Prostate gland (tissue), 2 donors: ENCODE measurements at regions not wholly inside any gene's neighbourhood (a gene's known extent, or its start where the extent isn't known, plus 50 kb on each side); places are given as distances from the start of the nearest gene placed in this dataset.

Experiments
- POLR2AphosphoS5 ChIP-seq: sonication (generic); formaldehyde crosslinking; IDR thresholded peaks from one replicate; pipeline ENCODE4 v1.6.1; 2017; ENCODE audit warnings: antibody characterized with exemption
- TF ChIP-seq, protein P1 (sequence below), 4 experiments: fragments of 200-600 bp in 2 of 4; fragments of 450-650 bp in 2 of 4; sonication (generic) in 2 of 4; IDR thresholded peaks; 1 replicate in 3 of 4; 2 replicates in 1 of 4; pipeline ENCODE4 v1.5.1; 2016 to 2019; ENCODE audit warnings: antibody characterized with exemption in 4 of 4, mild to moderate bottlenecking in 2 of 4, moderate library complexity in 2 of 4

GRCh38 chr4:127525608-127526007, 107.1 kb upstream of the INTU start:
- TF ChIP-seq, protein P1, sequence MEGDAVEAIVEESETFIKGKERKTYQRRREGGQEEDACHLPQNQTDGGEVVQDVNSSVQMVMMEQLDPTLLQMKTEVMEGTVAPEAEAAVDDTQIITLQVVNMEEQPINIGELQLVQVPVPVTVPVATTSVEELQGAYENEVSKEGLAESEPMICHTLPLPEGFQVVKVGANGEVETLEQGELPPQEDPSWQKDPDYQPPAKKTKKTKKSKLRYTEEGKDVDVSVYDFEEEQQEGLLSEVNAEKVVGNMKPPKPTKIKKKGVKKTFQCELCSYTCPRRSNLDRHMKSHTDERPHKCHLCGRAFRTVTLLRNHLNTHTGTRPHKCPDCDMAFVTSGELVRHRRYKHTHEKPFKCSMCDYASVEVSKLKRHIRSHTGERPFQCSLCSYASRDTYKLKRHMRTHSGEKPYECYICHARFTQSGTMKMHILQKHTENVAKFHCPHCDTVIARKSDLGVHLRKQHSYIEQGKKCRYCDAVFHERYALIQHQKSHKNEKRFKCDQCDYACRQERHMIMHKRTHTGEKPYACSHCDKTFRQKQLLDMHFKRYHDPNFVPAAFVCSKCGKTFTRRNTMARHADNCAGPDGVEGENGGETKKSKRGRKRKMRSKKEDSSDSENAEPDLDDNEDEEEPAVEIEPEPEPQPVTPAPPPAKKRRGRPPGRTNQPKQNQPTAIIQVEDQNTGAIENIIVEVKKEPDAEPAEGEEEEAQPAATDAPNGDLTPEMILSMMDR (IDR thresholded peaks at IDR 0.05): no peak
- TF ChIP-seq POLR2AphosphoS5: no peak
